ENCODE measurements at regions not wholly inside any gene's neighbourhood (a gene's known extent, or its start where the extent isn't known, plus 50 kb on each side); places are given as distances from the start of the nearest gene placed in this dataset.

DNA sequence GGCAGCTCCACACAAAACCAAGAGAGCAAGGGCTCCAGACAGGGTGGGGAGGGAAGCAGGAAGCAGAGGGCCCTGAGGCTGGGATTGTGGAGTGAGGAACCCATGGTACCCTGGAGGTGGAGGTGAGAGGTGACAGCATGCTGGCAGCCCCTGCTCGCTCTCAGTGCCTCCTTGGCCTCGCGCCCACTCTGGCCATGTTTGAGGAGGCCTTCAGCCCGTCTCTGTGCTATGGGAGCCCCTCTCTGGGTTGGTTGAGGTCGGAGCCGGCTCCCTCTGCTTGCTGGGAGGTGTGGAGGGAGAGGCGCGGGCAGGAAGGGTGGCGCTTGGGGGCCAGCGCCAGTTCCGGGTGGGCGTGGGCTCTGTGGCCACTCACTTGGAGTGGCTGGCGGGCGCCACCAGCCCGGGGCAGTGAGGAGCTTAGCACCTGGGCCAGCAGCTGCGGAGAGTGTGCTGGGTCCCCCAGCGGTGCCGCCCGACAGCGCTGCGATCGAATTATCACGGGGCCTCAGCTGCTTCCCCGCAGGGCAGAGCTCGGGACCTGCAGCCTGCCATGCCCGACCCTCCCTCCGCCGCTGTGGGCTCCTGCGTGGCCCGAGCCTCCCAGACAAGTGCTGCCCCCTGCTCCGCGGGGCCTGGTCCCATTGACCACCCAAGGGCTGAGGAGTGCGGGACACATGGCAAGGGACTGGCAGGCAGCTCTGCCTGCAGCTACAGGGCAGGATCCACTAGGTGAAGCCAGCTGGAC lies 196.0 kb downstream of the DACT1 start:
- Histone ChIP-seq H3K27ac (ENCODE audit: low read depth, low read length) (no peak overlapping the region), H3K4me1 (replicated peaks in 1 of 4; ENCODE audit: control insufficient read depth in 3 of 4, insufficient read depth in 4 of 4, low read length in 3 of 4) (no peaks in the 10 kb centered on the region), H2BK120ac (replicated peaks; ENCODE audit: low read depth, low read length) (no peak overlapping the region), H3K56ac (replicated peaks; ENCODE audit: insufficient read length, low read depth, low read length) (no peak overlapping the region), H2AFZ (ENCODE audit: low read length) (no peak overlapping the region), H3K23me2 (ENCODE audit: low read depth, low read length) (no peaks in the 10 kb centered on the region), H3K4ac (replicated peaks; ENCODE audit: insufficient read length, low read depth, low read length) (no peak overlapping the region), H4K91ac (replicated peaks; ENCODE audit: insufficient read length, low read length) (no peak overlapping the region), H2BK15ac (ENCODE audit: low read length) (no peak overlapping the region), H2BK5ac (ENCODE audit: low read depth, low read length) (no peak overlapping the region), H3K23ac (ENCODE audit: insufficient read length) (no peak overlapping the region), H4K20me1 (replicated peaks in 1 of 2; ENCODE audit: control insufficient read depth in 1 of 2, insufficient read depth in 2 of 2, low read length in 2 of 2) (no peaks in the 10 kb centered on the region), H3K79me2 (ENCODE audit: control insufficient read depth in 1 of 2, insufficient read depth in 2 of 2, low read length in 2 of 2) (no peaks in the 10 kb centered on the region), H2BK12ac (ENCODE audit: low read depth, low read length) (no peak overlapping the region), H3K18ac (ENCODE audit: extremely low read depth, low read length) (no peak overlapping the region), H3K4me3 (ENCODE audit: extremely low read depth in 1 of 4, insufficient read depth in 2 of 4, low read depth in 3 of 4, low read length in 4 of 4) (no peak overlapping the region), H3K36me3 (ENCODE audit: control insufficient read depth in 2 of 4, insufficient read depth in 4 of 4, low read length in 3 of 4) (no peaks in the 10 kb centered on the region), H3K9ac (replicated peaks in 1 of 4; ENCODE audit: extremely low read depth in 1 of 4, low read depth in 3 of 4, low read length in 3 of 4) (no peak overlapping the region), H3K4me2 (ENCODE audit: insufficient read depth in 1 of 2, low read depth in 2 of 2, low read length in 2 of 2) (no peak overlapping the region), H3K79me1 (ENCODE audit: low read depth, low read length) (no peaks in the 10 kb centered on the region), H4K5ac (ENCODE audit: insufficient read length, low read depth, low read length) (no peak overlapping the region), H3K9me3 (ENCODE audit: insufficient read depth in 2 of 2, low read depth in 1 of 2, low read length in 1 of 2) (peaks cover 0 to 8% of the 10 kb centered on the region in 2 experiments; a peak in 1 of 4 replicates), H2AK5ac (ENCODE audit: low read depth, low read length) (no peak overlapping the region), H4K8ac (ENCODE audit: extremely low read depth, insufficient read depth, low read length) (no peak overlapping the region), H3K14ac (ENCODE audit: insufficient read length) (no peak overlapping the region), H2BK20ac (ENCODE audit: low read length) (no peak overlapping the region), H3K27me3 (replicated peaks in 1 of 4; ENCODE audit: control insufficient read depth in 3 of 4, extremely low read depth in 1 of 4, insufficient read depth in 3 of 4, low read length in 3 of 4) (no peaks in the 10 kb centered on the region)
- ChIA-PET CTCF (ENCODE audit: partially characterized antibody) (interaction anchor here (0.6 to 2.1 kb wide), 8 partner anchors 9 to 333 kb away, joined by 3 to 7 read pairs (median 3); no protein-coding TSS in a partner anchor), POLR2A (ENCODE audit: partially characterized antibody) (no interaction called here)
- WGBS, 2 experiments (ENCODE audit: extremely low coverage in 1 of 2, insufficient coverage in 1 of 2, insufficient read length in 1 of 2, insufficient replicate concordance in 2 of 2, low coverage in 1 of 2, low lambda C conversion rate in 2 of 2, missing lambda C conversion rate in 1 of 2), result 93% methylated on average over 29 of the region's 33 CpGs; no CpG with 5 or more reads in 1 of the 2 experiments
- TF ChIP-seq, protein P1, sequence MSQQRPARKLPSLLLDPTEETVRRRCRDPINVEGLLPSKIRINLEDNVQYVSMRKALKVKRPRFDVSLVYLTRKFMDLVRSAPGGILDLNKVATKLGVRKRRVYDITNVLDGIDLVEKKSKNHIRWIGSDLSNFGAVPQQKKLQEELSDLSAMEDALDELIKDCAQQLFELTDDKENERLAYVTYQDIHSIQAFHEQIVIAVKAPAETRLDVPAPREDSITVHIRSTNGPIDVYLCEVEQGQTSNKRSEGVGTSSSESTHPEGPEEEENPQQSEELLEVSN (IDR thresholded peaks at IDR 0.05), result no peak
- TF ChIP-seq PHF8 (conservative IDR thresholded peaks at IDR 0.05; ENCODE audit: low read depth, low read length) (no peak), POLR2AphosphoS5 (IDR thresholded peaks at IDR 0.05; ENCODE audit: low read depth, low read length) (no peak), ASH2L (IDR thresholded peaks at IDR 0.05; ENCODE audit: low read length) (no peak), NANOG (IDR thresholded peaks at IDR 0.05; ENCODE audit: insufficient read depth, low read depth, low read length, poor library complexity, severe bottlenecking) (no peak), CBX8 (IDR thresholded peaks at IDR 0.05; ENCODE audit: borderline replicate concordance, low read depth, low read length) (no peak), SRF (IDR thresholded peaks at IDR 0.05; ENCODE audit: low read depth, low read length) (no peak), CTBP2 (IDR thresholded peaks at IDR 0.05; ENCODE audit: borderline replicate concordance, insufficient read depth, insufficient read length, low read length) (no peak), KDM4A (IDR thresholded peaks at IDR 0.05; ENCODE audit: low read depth, low read length, severe bottlenecking) (no peak), NRF1 (IDR thresholded peaks at IDR 0.05; ENCODE audit: low read depth, low read length) (no peak)
- no peak for DNase-seq (ENCODE audit: low read depth in 1 of 2, low spot score in 2 of 2)
- no peak for FAIRE-seq
